ENCODE measurements at regions not wholly inside any gene's neighbourhood (a gene's known extent, or its start where the extent isn't known, plus 50 kb on each side); places are given as distances from the start of the nearest gene placed in this dataset.

DNA sequence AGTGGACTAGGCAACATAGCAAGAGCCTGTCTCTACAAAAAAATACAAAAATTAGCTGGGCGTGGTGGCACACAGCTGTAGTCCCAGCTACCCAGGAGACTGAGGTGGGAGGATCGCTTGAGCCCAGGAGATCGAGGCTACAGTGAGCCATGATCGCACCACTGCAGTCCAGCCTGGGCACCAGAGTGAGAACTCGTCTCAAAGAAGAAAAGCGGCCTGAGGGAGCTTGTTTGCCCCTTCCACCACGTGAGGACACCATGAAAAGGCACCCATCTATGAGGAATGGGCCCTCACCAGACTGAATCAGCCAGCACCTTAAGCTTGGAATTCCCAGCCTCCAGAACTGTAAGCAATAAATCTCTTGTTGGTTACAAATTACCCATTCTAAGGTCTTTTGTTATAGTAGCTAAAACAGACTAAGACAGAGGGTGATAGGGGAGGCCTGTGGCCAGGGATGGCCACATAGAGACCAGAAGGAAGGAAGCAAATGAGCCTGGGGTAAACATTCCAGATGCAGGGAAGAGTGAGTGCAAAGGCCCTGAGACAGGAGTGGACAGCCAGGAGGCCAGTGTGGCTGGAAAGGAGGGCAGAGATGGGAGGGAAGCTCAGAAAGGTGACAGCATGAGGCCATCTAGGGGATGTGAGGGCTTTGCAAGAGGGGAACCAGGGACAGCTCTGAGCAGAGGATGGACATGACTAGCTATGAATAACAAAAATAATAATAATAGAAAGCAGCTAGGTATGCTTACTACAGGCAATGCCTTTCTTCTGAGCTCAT, 120.1 kb downstream of the MATN1 start:
- Histone ChIP-seq H3K27ac (no peak overlapping the region), H3K9ac (no peak overlapping the region), H3K4me3 (IDR thresholded peaks at IDR 0.05; ENCODE audit: insufficient read depth, low read depth, low read length) (no peak overlapping the region), H3K79me2 (ENCODE audit: insufficient read depth, low read depth) (no peaks in the 10 kb centered on the region), H4K20me1 (ENCODE audit: insufficient read depth) (no peaks in the 10 kb centered on the region), H3K27me3 (ENCODE audit: insufficient read depth, low read depth) (peaks cover 19% of the 10 kb centered on the region; the same call in 1 of the 2 replicates), H2AFZ (ENCODE audit: low read depth) (no peak overlapping the region), H3K4me1 (ENCODE audit: low read depth, poor library complexity, severe bottlenecking) (no peaks in the 10 kb centered on the region), H3K4me2 (no peak overlapping the region), H3K36me3 (ENCODE audit: insufficient read depth) (no peaks in the 10 kb centered on the region)
- TF ChIP-seq, protein P1, sequence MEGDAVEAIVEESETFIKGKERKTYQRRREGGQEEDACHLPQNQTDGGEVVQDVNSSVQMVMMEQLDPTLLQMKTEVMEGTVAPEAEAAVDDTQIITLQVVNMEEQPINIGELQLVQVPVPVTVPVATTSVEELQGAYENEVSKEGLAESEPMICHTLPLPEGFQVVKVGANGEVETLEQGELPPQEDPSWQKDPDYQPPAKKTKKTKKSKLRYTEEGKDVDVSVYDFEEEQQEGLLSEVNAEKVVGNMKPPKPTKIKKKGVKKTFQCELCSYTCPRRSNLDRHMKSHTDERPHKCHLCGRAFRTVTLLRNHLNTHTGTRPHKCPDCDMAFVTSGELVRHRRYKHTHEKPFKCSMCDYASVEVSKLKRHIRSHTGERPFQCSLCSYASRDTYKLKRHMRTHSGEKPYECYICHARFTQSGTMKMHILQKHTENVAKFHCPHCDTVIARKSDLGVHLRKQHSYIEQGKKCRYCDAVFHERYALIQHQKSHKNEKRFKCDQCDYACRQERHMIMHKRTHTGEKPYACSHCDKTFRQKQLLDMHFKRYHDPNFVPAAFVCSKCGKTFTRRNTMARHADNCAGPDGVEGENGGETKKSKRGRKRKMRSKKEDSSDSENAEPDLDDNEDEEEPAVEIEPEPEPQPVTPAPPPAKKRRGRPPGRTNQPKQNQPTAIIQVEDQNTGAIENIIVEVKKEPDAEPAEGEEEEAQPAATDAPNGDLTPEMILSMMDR (conservative IDR thresholded peaks at IDR 0.05; ENCODE audit: low read depth, low read length) = no peak

DNA sequence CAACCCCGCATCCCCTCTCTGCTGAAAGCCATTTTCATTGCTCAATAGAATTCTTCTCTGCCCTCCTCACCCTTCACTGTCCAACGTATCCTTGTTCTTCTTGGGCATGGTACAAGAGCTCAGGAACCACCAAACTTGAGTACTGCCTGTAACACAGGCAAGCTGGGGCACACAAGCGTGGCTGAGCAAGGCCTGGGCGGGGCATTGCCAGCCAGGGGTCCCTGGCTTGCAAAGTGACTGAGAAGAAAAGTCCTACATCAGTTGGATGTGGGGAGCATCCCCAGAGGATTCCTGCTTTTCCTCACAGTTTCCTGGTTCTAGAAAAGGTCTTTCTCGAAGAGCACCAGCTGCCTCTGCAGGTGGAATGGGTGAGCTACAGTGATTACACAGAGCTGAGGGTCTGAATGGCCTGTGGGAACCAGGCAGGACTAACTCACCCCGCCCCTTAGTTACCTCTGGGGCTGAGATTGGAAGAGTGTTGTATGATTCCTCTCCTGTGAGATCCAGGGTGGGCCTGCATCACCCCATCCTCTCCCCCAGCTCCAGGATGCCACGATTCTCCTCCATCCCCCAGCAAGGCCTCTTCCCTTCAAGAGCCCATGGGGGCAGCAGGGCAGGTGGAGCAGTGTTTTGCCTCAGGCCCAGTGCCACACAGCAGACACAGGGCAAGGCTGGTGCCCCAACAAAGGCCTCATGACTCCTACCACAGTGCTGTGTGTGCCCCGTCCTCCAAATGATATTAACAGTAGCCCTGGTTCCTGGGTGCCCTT, 121.9 kb downstream of the MATN1 start:
- Histone ChIP-seq H3K27me3 (ENCODE audit: insufficient read depth, low read depth) (peaks cover 12% of the 10 kb centered on the region; the same call in 1 of the 2 replicates), H3K27ac (no peak overlapping the region), H3K9ac (no peak overlapping the region)

DNA sequence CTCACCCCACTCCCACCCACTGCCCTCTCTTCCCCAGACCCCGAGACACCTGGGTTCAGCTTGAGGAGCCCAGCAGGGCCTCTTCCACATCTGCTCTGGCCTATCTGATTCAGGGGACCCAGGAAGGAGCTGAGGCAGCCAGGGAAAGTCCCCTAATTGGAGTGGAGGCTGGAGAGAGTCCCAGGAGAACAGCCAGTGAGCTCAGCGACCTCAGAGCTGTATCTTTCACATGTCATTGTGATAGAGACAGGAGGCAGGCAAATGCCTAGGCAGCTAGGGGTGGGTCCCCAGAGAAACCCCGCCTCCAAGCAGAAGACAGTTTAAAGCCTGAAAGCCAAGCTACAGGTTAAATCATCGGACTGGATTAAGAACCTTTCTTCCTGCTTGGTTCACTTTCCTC, 122.7 kb downstream of the MATN1 start:
- H3K79me2 ChIP-seq (ENCODE audit: insufficient read depth, low read depth) = no peaks in the 10 kb centered on the region
- TF ChIP-seq, protein P1 (conservative IDR thresholded peaks at IDR 0.05; ENCODE audit: low read depth, low read length) = no peak
- H3K27ac ChIP-seq = no peak overlapping the region
- no peak overlapping the region for H3K9ac ChIP-seq
- H3K4me1 ChIP-seq (ENCODE audit: low read depth, poor library complexity, severe bottlenecking) = no peaks in the 10 kb centered on the region
- peaks cover 14% of the 10 kb centered on the region; the same call in 1 of the 2 replicates for H3K27me3 ChIP-seq (ENCODE audit: insufficient read depth, low read depth)
- H3K4me2 ChIP-seq = no peak overlapping the region
- no peaks in the 10 kb centered on the region for H3K36me3 ChIP-seq (ENCODE audit: insufficient read depth)
- no peak overlapping the region for H2AFZ ChIP-seq (ENCODE audit: low read depth)
- H4K20me1 ChIP-seq (ENCODE audit: insufficient read depth) = no peaks in the 10 kb centered on the region
- H3K4me3 ChIP-seq (IDR thresholded peaks at IDR 0.05; ENCODE audit: insufficient read depth, low read depth, low read length) = no peak overlapping the region

More for the DNA sequence above, 121.9 kb downstream of the MATN1 start:
- H3K4me1 ChIP-seq (ENCODE audit: low read depth, poor library complexity, severe bottlenecking) = no peaks in the 10 kb centered on the region
- H2AFZ ChIP-seq (ENCODE audit: low read depth) = no peak overlapping the region
- TF ChIP-seq, protein P1 (conservative IDR thresholded peaks at IDR 0.05; ENCODE audit: low read depth, low read length) = no peak
- H3K4me3 ChIP-seq (IDR thresholded peaks at IDR 0.05; ENCODE audit: insufficient read depth, low read depth, low read length) = no peak overlapping the region
- no peaks in the 10 kb centered on the region for H3K79me2 ChIP-seq (ENCODE audit: insufficient read depth, low read depth)
- H3K36me3 ChIP-seq (ENCODE audit: insufficient read depth) = no peaks in the 10 kb centered on the region
- no peaks in the 10 kb centered on the region for H4K20me1 ChIP-seq (ENCODE audit: insufficient read depth)
- H3K4me2 ChIP-seq = no peak overlapping the region

DNA sequence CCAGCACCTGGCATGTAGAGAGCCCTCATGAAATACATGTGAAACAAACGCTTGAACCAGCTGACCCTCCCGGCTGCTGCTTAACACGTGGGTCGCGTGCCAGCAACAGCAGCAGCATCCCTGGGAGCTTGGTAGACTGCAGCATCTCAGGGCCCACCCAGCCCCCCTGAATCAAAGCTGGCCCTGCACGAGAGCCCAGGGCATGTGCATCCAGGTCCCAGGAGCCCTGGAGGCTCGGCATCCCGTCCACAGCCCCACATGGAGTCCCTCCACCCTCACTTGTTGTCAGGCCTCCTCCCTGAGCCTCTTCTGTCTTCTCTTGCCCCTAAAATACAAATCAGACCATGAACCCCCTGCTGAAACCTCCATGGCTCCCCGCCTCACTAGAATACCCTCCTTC, 123.1 kb downstream of the MATN1 start:
- TF ChIP-seq, protein P1 (conservative IDR thresholded peaks at IDR 0.05; ENCODE audit: low read depth, low read length) = no peak
- Histone ChIP-seq H4K20me1 (ENCODE audit: insufficient read depth) (no peaks in the 10 kb centered on the region), H2AFZ (ENCODE audit: low read depth) (no peak overlapping the region), H3K9ac (no peak overlapping the region), H3K79me2 (ENCODE audit: insufficient read depth, low read depth) (no peaks in the 10 kb centered on the region), H3K4me3 (IDR thresholded peaks at IDR 0.05; ENCODE audit: insufficient read depth, low read depth, low read length) (no peak overlapping the region), H3K27me3 (ENCODE audit: insufficient read depth, low read depth) (peaks cover 14% of the 10 kb centered on the region; the same call in 1 of the 2 replicates), H3K4me1 (ENCODE audit: low read depth, poor library complexity, severe bottlenecking) (no peaks in the 10 kb centered on the region), H3K27ac (no peak overlapping the region), H3K4me2 (no peak overlapping the region), H3K36me3 (ENCODE audit: insufficient read depth) (no peaks in the 10 kb centered on the region)

Measured in KMS-11 (cell line).